ENCODE measurements at regions not wholly inside any gene's neighbourhood (a gene's known extent, or its start where the extent isn't known, plus 50 kb on each side); places are given as distances from the start of the nearest gene placed in this dataset.

DNA sequence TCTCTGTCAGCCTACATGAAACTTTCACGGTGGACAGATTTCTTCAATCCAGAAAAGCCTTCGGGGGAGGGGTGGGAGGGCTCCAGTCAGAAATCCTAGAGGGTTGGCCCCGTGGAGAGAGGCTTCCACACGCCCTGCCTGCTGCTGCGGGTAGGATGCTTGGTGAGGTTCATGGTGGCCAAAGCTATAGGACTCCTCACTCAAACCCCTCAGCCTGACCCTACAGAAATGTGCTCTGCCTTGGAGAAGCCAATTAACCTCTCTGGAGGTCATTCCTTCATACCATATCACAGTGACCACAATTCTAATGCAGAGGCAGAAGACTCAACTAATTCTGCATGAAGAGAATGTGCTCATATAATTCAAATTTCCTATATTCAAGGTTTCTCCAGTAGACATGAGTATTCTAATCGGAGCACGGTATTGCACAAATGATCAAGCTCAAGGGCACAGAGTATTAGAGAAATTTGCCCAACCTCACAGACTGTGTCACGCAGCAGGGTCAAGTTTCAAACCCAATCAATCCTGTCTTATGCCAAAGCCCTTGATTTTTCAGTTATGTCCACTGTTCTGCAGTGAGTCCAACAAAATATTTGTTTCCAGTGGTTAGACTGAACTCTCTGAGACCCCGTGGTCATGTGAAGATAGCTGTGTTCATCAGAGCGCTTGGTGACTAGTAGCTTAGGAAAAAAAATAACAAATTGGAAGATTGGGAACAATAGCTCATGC, 104.8 kb downstream of the TOMM20 start:
- peaks cover 81% of the 10 kb centered on the region for H3K4me1 ChIP-seq (ENCODE audit: insufficient read depth, low read length)
- WGBS (ENCODE audit: low lambda C conversion rate), result 47% methylated on average over 9 of the region's 10 CpGs
- CTCF ChIA-PET (ENCODE audit: low intra/inter-chr PET ratio, low total read pairs), result no interaction called here
- H3K9me3 ChIP-seq (ENCODE audit: low read length), result no peaks in the 10 kb centered on the region
- intact Hi-C loops (cut with micrococcal nuclease; ENCODE audit: unreplicated experiment), result no loop called here
- peak overlapping the region; percentile 42 for H2AFZ ChIP-seq (ENCODE audit: low read length)
- in situ Hi-C loops (cut with HindIII; ENCODE audit: extremely low pct_ligation_motif_present, low pct_unique_long_range_greater_than_20kb), result no loop called here
- DNase-seq (ENCODE audit: low spot score) (peak; percentile 61), FAIRE-seq (no peak), ATAC-seq (peak; percentile 68)
- H3K27me3 ChIP-seq (ENCODE audit: control insufficient read depth in 1 of 2, insufficient read depth in 2 of 2, low read length in 2 of 2), result no peaks in the 10 kb centered on the region; a peak in 1 of 5 replicates
- H3K36me3 ChIP-seq (replicated peaks in 1 of 2; ENCODE audit: control insufficient read depth in 1 of 2, insufficient read depth in 2 of 2, low read length in 2 of 2), result no peaks in the 10 kb centered on the region
- no peak overlapping the region for H3K4me3 ChIP-seq (replicated peaks in 1 of 3; ENCODE audit: insufficient read depth in 1 of 3, low read depth in 2 of 3, low read length in 3 of 3)
- H4K20me1 ChIP-seq (ENCODE audit: insufficient read depth, low read length), result no peaks in the 10 kb centered on the region
- POLR2A ChIA-PET, result interaction anchor here (0.6 to 2.2 kb wide), 8 partner anchors 11 to 50 kb away, joined by 3 to 10 read pairs (median 4); no protein-coding TSS in a partner anchor
- no peak overlapping the region for H3K27ac ChIP-seq (ENCODE audit: extremely low read length, insufficient read depth, low read length)
- H3K79me2 ChIP-seq (ENCODE audit: insufficient read depth, low read length), result no peaks in the 10 kb centered on the region
- no peak overlapping the region for H3K9ac ChIP-seq (ENCODE audit: insufficient read depth, low read depth, low read length)
- no TSS peak for BruUV-seq (replicated peaks)
- peak overlapping the region; percentile 16 for H3K4me2 ChIP-seq (ENCODE audit: low read depth, low read length)
- TF ChIP-seq SIX4 (CRISPR knock-in tag; IDR thresholded peaks at IDR 0.05), result peak; percentile 44; the same call in 1 of the 2 replicates
- TF ChIP-seq, protein P1, sequence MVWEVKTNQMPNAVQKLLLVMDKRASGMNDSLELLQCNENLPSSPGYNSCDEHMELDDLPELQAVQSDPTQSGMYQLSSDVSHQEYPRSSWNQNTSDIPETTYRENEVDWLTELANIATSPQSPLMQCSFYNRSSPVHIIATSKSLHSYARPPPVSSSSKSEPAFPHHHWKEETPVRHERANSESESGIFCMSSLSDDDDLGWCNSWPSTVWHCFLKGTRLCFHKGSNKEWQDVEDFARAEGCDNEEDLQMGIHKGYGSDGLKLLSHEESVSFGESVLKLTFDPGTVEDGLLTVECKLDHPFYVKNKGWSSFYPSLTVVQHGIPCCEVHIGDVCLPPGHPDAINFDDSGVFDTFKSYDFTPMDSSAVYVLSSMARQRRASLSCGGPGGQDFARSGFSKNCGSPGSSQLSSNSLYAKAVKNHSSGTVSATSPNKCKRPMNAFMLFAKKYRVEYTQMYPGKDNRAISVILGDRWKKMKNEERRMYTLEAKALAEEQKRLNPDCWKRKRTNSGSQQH (CRISPR knock-in tag; IDR thresholded peaks at IDR 0.05; ENCODE audit: low read depth), result no peak
- TF ChIP-seq TBL1XR1 (IDR thresholded peaks at IDR 0.05; ENCODE audit: borderline replicate concordance, low read length, partially characterized antibody), result peak; percentile 95
- TF ChIP-seq ZNF7 (CRISPR knock-in tag; IDR thresholded peaks at IDR 0.05), result no peak
- TF ChIP-seq, protein P2, sequence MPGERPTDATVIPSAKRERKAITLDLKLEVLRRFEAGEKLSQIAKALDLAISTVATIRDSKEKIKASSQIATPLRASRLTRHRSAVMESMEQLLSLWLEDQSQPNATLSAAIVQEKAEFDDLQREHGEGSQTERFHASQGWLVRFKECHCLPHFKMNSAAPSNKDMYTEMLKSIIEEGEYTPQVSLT (CRISPR knock-in tag; IDR thresholded peaks at IDR 0.05; ENCODE audit: borderline replicate concordance, low read depth), result no peak
- TF ChIP-seq RXRB (CRISPR knock-in tag; IDR thresholded peaks at IDR 0.05; ENCODE audit: borderline replicate concordance), result peak; percentile 46
- TF ChIP-seq, protein P3, sequence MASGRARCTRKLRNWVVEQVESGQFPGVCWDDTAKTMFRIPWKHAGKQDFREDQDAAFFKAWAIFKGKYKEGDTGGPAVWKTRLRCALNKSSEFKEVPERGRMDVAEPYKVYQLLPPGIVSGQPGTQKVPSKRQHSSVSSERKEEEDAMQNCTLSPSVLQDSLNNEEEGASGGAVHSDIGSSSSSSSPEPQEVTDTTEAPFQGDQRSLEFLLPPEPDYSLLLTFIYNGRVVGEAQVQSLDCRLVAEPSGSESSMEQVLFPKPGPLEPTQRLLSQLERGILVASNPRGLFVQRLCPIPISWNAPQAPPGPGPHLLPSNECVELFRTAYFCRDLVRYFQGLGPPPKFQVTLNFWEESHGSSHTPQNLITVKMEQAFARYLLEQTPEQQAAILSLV (CRISPR knock-in tag; IDR thresholded peaks at IDR 0.05; ENCODE audit: borderline replicate concordance), result no peak
- no peak for TF ChIP-seq RCOR2 (CRISPR knock-in tag; IDR thresholded peaks at IDR 0.05)
- TF ChIP-seq, protein P4, sequence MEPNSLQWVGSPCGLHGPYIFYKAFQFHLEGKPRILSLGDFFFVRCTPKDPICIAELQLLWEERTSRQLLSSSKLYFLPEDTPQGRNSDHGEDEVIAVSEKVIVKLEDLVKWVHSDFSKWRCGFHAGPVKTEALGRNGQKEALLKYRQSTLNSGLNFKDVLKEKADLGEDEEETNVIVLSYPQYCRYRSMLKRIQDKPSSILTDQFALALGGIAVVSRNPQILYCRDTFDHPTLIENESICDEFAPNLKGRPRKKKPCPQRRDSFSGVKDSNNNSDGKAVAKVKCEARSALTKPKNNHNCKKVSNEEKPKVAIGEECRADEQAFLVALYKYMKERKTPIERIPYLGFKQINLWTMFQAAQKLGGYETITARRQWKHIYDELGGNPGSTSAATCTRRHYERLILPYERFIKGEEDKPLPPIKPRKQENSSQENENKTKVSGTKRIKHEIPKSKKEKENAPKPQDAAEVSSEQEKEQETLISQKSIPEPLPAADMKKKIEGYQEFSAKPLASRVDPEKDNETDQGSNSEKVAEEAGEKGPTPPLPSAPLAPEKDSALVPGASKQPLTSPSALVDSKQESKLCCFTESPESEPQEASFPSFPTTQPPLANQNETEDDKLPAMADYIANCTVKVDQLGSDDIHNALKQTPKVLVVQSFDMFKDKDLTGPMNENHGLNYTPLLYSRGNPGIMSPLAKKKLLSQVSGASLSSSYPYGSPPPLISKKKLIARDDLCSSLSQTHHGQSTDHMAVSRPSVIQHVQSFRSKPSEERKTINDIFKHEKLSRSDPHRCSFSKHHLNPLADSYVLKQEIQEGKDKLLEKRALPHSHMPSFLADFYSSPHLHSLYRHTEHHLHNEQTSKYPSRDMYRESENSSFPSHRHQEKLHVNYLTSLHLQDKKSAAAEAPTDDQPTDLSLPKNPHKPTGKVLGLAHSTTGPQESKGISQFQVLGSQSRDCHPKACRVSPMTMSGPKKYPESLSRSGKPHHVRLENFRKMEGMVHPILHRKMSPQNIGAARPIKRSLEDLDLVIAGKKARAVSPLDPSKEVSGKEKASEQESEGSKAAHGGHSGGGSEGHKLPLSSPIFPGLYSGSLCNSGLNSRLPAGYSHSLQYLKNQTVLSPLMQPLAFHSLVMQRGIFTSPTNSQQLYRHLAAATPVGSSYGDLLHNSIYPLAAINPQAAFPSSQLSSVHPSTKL (CRISPR knock-in tag; IDR thresholded peaks at IDR 0.05), result peak; percentile 63; the same call in 1 of the 2 replicates
- no peak for TF ChIP-seq SOX6 (IDR thresholded peaks at IDR 0.05)
- 0 out of 2 replicates have a peak, but pooled peaks have one; percentile 35 for TF ChIP-seq SOX6 (CRISPR knock-in tag; IDR thresholded peaks at IDR 0.05)
- TF ChIP-seq SKI (IDR thresholded peaks at IDR 0.05; ENCODE audit: partially characterized antibody), result peak; percentile 97
- peak; percentile 65; the same call in 1 of the 2 replicates for TF ChIP-seq CEBPB (IDR thresholded peaks at IDR 0.05; ENCODE audit: borderline replicate concordance, low read depth, low read length)
- TF ChIP-seq SIX1 (CRISPR knock-in tag; IDR thresholded peaks at IDR 0.05; ENCODE audit: borderline replicate concordance), result peak; percentile 15; the same call in 1 of the 2 replicates
- TF ChIP-seq RARA (CRISPR knock-in tag; IDR thresholded peaks at IDR 0.05), result peak; percentile 91
- TF ChIP-seq SAP130 (CRISPR knock-in tag; IDR thresholded peaks at IDR 0.05; ENCODE audit: low read depth), result no peak
- no peak for TF ChIP-seq SOX13 (IDR thresholded peaks at IDR 0.05)
- TF ChIP-seq SOX13 (CRISPR knock-in tag; conservative IDR thresholded peaks at IDR 0.05 in 1 of 2, IDR thresholded peaks at IDR 0.05 in 1 of 2), result peak in 1 of 2 experiments; percentile 31; a peak in 1 of 4 replicates
- no peak for TF ChIP-seq SRSF1 (optimal IDR thresholded peaks at IDR 0.05; ENCODE audit: low read depth, low read length)
